Fibroblast of villous mesenchyme (primary cell): ENCODE measurements at regions not wholly inside any gene's neighbourhood (a gene's known extent, or its start where the extent isn't known, plus 50 kb on each side); places are given as distances from the start of the nearest gene placed in this dataset.

Experiments used
- DNase-seq: peaks from one replicate; pipeline ENCODE4 v3.0.0-alpha.2; 2010; ENCODE audit warnings: low read depth
- H3K4me3 ChIP-seq: 2 replicates; pipeline ENCODE4 v1.5.1; 2011; ENCODE audit warnings: low read depth, mild to moderate bottlenecking, low read length
- CTCF ChIP-seq: IDR thresholded peaks from 2 replicates; pipeline ENCODE4 v1.5.1; 2012; ENCODE audit warnings: low read depth, mild to moderate bottlenecking, low read length; ENCODE audit not compliant: insufficient read depth

DNA sequence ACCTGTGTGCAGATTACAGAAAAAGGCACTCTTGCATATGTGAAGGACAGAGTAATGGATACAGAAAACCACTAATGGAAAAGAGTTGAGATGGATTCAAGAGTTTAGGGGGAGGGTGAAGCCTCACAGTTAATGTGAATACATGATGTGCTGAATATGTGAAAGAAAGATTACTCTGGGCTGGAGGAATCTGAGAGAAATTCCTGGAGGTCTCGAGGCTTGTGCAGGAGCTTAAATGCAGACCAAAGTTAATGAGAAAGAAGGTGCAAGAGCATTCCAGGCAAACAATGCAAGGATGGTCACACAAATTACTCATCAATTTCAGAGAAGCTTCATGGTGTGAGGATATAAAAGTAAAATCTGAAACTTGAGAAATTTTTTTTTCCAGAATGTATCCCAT lies 768.8 kb downstream of the STPG2 start:
- no peak overlapping the region for H3K4me3 ChIP-seq
- no peak for TF ChIP-seq CTCF
- DNase-seq, result no peak

GRCh38 chr4:97386969-97387368 lies 756.3 kb downstream of the STPG2 start:
- no peak for TF ChIP-seq CTCF
- DNase-seq, result no peak
- no peak overlapping the region for H3K4me3 ChIP-seq

DNA sequence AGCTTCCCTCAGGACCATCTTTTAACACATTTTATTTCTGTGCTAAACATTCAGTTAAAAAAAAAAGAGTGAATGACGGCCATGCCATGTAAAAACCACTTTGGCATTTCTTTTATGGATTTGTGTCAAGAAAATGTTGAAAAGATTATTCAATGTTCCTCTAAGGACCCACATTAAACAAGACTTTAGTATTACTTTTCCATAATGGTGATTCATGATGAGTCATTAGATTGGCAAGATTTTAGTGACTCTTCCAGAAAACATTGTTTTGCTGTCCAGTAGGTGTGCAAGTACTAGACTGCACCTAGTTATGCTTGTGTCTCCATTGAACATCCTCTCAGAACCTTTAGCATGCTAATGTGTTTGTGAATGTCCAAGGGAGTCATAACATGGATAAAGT lies 748.6 kb downstream of the STPG2 start:
- TF ChIP-seq CTCF, result no peak
- no peak for DNase-seq
- no peak overlapping the region for H3K4me3 ChIP-seq

DNA sequence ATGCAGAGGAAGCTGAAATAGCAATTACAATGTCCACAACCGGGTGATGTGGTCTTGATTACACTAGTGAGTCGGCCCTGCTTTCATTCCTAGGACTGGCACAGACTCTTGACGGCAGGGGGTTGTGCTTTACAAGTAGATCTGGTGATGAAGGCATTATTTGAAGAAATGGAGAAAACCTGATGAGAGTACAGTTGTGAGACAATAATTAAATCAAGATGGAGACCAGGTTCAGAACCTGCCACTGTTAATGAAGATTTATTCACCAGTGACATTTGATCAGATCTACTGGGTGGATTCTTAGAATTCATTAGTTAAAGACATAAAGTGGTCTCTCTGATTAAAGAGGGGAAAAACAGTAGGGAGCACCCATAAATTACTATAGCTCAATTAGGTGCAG lies 747.2 kb downstream of the STPG2 start:
- DNase-seq, result no peak
- no peak for TF ChIP-seq CTCF
- no peak overlapping the region for H3K4me3 ChIP-seq

DNA sequence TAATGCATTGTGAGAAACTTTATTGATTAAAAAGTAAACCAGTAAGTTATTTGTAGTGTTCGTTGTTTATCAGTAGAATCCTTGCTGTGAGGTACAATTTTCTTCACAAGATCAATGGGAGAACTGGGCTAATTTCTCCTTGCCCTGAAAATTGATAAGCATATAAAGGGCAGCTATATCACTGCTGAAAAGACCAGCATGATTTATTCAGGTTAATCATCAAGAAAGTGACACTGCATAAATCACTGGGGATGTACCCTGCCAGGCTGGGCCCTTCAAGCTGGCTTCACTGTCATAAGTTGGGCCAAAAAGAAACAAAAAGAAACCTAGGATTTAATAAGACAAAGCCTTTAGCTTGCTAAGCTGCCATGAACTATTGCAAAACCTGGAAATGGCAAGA lies 746.7 kb downstream of the STPG2 start:
- H3K4me3 ChIP-seq, result no peak overlapping the region
- no peak for TF ChIP-seq CTCF
- DNase-seq, result no peak

GRCh38 chr4:97404876-97405523 lies 738.3 kb downstream of the STPG2 start:
- H3K4me3 ChIP-seq, result no peak overlapping the region
- TF ChIP-seq CTCF, result no peak
- DNase-seq, result no peak

DNA sequence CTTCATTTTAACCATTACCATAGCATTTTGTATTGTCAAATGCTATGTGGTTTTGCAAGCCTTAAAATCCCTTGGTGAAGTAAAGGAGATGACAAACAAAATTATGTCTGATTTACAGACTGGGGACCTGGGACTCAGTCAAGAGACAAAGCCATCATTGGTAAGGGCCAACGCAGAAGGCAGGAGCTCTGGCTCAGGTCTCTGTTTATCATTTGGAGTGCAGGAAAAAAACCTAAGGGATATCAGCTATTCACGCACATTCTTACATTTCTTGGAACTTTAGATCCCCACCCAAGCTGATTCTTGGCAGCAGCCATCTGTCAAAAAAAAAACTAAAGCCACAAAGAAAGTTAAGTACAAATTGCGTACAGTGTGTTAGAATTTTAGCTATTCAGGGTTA lies 731.9 kb downstream of the STPG2 start:
- no peak for DNase-seq
- no peak for TF ChIP-seq CTCF
- H3K4me3 ChIP-seq, result no peak overlapping the region
